ENCODE measurements at regions not wholly inside any gene's neighbourhood (a gene's known extent, or its start where the extent isn't known, plus 50 kb on each side); places are given as distances from the start of the nearest gene placed in this dataset.

GRCh38 chr21:36555199-36555800, 75.4 kb upstream of the CLDN14 start:
- DNase-seq, result no peak

GRCh38 chr21:36557316-36557715, 77.4 kb upstream of the CLDN14 start:
- no peak for DNase-seq

GRCh38 chr21:36560933-36561575, 81.1 kb upstream of the CLDN14 start:
- no peak for DNase-seq

- DNase-seq, result no peak
Measured at GRCh38 chr21:36563341-36563926, 83.5 kb upstream of the CLDN14 start.

GRCh38 chr21:36564647-36565046, 84.7 kb upstream of the CLDN14 start:
- no peak for DNase-seq

- DNase-seq, result no peak
Measured at GRCh38 chr21:36565540-36565939, 85.6 kb upstream of the CLDN14 start.

GRCh38 chr21:36566644-36567043, 86.7 kb upstream of the CLDN14 start:
- no peak for DNase-seq

GRCh38 chr21:36567216-36567885, 87.4 kb upstream of the CLDN14 start:
- DNase-seq, result no peak

- DNase-seq, result no peak
Measured at GRCh38 chr21:36569511-36569910, 89.6 kb upstream of the CLDN14 start.

- no peak for DNase-seq
Measured at GRCh38 chr21:36571556-36571955, 91.6 kb upstream of the CLDN14 start.

- no peak for DNase-seq
Measured at GRCh38 chr21:36572039-36572438, 92.1 kb upstream of the CLDN14 start.

GRCh38 chr21:36575306-36575705, 95.4 kb upstream of the CLDN14 start:
- DNase-seq, result peak; percentile 93

GRCh38 chr21:36576441-36576840, 96.5 kb upstream of the CLDN14 start:
- no peak for DNase-seq

- no peak for DNase-seq
Measured at GRCh38 chr21:36579898-36580297, 100.0 kb upstream of the CLDN14 start.

- DNase-seq, result no peak
Measured at GRCh38 chr21:36582271-36582670, 102.3 kb upstream of the CLDN14 start.

GRCh38 chr21:36583591-36583990, 103.7 kb upstream of the CLDN14 start:
- no peak for DNase-seq

- DNase-seq, result no peak
Measured at GRCh38 chr21:36584980-36585940, 105.3 kb upstream of the CLDN14 start.

- DNase-seq, result no peak
Measured at GRCh38 chr21:36587388-36587787, 107.5 kb upstream of the CLDN14 start.

- DNase-seq, result peak; percentile 80
Measured at GRCh38 chr21:36589352-36589971, 109.5 kb upstream of the SIM2 start.

- DNase-seq, result no peak
Measured at GRCh38 chr21:36591326-36591970, 107.5 kb upstream of the SIM2 start.

GRCh38 chr21:36596174-36596573, 102.7 kb upstream of the SIM2 start:
- DNase-seq, result no peak

- DNase-seq, result no peak
Measured at GRCh38 chr21:36601362-36601761, 97.6 kb upstream of the SIM2 start.
